ENCODE measurements at regions not wholly inside any gene's neighbourhood (a gene's known extent, or its start where the extent isn't known, plus 50 kb on each side); places are given as distances from the start of the nearest gene placed in this dataset.

DNA sequence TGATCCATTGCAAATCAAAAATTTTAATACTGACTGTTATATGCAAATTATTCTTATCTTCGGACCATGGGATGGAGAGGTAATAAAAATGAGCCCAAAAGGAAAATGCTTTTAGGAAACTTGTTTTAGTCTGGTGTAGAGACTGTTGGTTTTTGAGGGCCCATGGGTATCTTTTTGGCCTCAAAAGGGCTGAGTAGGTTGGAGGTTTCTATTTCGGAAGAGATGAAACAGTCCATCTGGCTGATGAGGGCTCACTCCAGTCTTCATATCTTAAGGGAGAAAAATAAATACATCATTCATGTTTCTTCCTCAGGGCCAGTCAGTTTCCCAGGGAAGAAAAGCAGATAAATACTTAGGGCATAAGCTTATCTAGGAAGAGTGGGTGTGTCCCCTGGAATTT, 290.7 kb downstream of the RMST start:
- H3K4me3 Mint-ChIP-seq, result no peak overlapping the region
- H3K9me3 Mint-ChIP-seq, result no peaks in the 10 kb centered on the region
- no peaks in the 10 kb centered on the region for H3K4me1 Mint-ChIP-seq
- no peak overlapping the region for H3K27ac Mint-ChIP-seq
- no peaks in the 10 kb centered on the region for H3K36me3 Mint-ChIP-seq (ENCODE audit: low read depth)
- ATAC-seq (replicated peaks), result no peak
- H3K27me3 Mint-ChIP-seq, result peaks cover 4% of the 10 kb centered on the region

DNA sequence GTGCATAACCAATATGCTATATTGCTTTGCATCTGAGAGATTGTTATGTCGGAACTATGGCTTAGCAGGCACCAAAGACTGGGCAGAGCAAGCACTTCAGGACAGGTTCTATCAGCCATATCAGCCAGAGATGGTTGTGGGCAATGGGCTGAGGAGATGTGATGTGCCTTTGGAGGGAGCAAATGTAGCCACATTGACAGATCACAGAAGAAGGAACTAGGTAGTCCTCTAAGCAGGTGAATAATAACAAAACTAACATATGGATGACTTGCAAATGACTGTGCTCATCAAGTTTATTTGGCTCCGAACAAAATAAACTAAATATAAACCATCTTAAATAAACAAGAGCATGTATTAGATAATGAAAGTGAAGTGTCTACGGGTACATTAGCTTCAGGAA, 291.7 kb downstream of the RMST start:
- Mint-ChIP-seq H3K36me3 (ENCODE audit: low read depth) (no peaks in the 10 kb centered on the region), H3K27ac (no peak overlapping the region), H3K9me3 (no peaks in the 10 kb centered on the region), H3K4me1 (no peaks in the 10 kb centered on the region), H3K4me3 (no peak overlapping the region), H3K27me3 (peaks cover 4% of the 10 kb centered on the region)
- no peak for ATAC-seq (replicated peaks)

DNA sequence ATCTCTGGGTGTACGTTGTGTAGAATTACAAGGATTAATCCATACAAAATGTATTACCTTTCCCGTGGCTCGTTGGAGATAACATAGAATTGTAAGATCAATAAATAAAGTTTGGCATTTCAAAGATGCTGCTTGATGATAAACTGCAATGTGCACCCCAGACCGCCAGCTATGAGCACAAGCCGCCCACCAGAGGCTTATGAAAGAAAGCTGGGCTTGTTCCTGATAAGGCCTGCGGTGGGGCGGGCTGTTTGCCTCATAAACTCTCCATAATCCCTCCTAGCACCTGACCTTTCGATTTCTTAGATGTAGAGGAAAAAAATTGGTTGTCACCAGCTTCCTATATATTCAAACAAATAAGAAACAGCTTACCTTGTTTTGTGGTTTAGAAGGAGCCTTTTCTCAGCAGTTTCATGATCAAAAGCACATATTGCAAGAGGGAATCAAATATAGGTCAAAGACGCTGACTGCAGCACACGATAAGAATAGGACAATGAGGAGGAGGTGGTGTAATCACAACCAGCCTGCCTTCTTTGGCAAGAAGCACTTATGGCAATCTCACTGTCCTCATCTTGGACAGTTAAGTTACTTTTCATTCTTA, 293.6 kb downstream of the RMST start:
- Mint-ChIP-seq H3K4me1 (no peaks in the 10 kb centered on the region), H3K36me3 (ENCODE audit: low read depth) (no peaks in the 10 kb centered on the region), H3K9me3 (no peaks in the 10 kb centered on the region), H3K27me3 (peaks cover 4% of the 10 kb centered on the region), H3K4me3 (no peak overlapping the region), H3K27ac (no peak overlapping the region)
- ATAC-seq (replicated peaks), result no peak

DNA sequence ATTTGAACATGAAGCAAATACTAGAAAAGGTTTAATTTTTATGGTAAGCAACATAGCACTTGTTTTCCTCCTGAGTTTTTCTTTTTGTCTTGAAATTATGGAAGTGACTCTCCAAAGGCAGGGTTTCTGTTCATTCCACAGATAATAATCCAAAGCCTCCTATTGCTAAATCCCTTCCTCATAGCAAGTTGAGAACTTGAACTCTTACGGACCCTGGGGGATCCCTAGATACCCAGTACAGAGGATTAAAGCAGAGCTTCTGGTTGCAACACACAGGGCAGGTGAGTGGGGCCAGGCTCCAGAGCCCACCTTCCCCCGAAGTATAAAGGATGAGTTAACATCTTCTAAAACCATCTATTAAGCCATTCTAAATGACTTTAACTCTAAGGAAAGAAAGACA, 294.1 kb downstream of the RMST start:
- no peak overlapping the region for H3K4me3 Mint-ChIP-seq
- ATAC-seq (replicated peaks), result no peak
- no peaks in the 10 kb centered on the region for H3K36me3 Mint-ChIP-seq (ENCODE audit: low read depth)
- no peaks in the 10 kb centered on the region for H3K9me3 Mint-ChIP-seq
- H3K4me1 Mint-ChIP-seq, result no peaks in the 10 kb centered on the region
- no peak overlapping the region for H3K27ac Mint-ChIP-seq
- H3K27me3 Mint-ChIP-seq, result peaks cover 4% of the 10 kb centered on the region

DNA sequence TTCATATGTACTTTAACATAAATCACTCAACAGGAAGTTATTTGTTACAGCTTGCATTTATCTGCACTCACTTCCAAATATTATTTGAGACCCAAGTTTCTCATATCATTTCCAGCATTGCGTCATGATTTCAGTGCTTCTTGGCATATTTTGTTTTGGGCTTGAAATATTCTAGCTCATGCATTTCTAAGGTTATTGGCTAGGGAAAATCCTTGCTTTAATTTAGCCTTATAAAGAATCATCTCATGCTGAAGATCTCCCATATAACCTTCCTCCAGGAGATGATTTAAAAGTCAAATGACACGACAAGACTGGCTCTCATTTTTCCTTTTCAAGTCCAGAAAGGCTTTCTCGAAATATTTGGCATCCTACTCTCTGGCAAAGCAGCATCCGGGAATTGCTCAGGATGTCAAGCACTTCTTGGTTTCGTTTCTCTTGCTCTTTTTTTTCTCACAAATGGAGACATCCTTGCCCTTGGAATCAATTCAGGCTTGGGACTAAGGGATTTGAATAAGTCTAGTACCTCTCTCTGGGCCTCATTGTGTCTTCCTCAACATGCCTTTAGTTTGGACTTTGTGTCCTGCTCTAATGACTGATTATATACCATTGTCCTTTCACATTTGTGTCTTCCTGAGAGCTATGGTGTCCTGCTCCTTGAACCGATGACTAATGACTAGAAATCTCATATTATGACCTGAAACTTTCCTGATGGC, 295.0 kb downstream of the RMST start:
- no peaks in the 10 kb centered on the region for H3K4me1 Mint-ChIP-seq
- ATAC-seq (replicated peaks), result no peak
- H3K27ac Mint-ChIP-seq, result no peak overlapping the region
- H3K9me3 Mint-ChIP-seq, result peaks cover 6% of the 10 kb centered on the region
- no peaks in the 10 kb centered on the region for H3K36me3 Mint-ChIP-seq (ENCODE audit: low read depth)
- peaks cover 4% of the 10 kb centered on the region for H3K27me3 Mint-ChIP-seq
- H3K4me3 Mint-ChIP-seq, result no peak overlapping the region

DNA sequence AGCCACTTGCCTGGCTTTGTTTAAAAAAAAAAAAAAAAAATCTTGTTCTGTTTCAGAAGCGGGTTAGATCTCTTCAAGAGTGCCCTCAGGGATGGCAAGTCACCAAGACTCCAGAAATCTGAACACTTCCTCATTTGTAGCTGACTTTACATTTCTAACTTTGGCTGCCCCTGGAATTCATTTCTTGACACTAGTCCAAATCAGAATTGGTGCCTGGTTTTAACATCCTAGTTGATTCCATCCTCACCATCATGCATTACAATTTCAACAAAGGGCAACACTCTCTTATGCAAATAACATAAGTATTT, 295.5 kb downstream of the RMST start:
- H3K36me3 Mint-ChIP-seq (ENCODE audit: low read depth), result no peaks in the 10 kb centered on the region
- no peak for ATAC-seq (replicated peaks)
- H3K27ac Mint-ChIP-seq, result no peak overlapping the region

DNA sequence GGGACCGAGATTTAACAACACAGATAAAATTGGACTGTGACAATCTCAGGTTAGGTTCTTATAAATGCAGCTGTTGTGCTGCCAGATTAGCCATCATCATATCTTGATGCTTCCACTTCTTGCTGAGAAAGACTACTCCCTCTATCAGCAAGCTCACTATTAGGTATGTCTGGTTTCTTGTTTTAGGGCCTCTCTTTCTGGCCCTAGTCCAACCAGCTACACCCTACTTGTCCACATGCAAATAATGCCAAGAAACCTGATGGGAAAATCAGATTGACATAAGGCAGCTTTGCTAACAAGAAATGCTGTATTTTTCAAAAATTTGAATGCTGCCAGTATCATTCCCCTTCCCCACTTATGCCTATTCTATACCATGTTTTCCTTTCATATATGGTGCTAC, 296.0 kb downstream of the RMST start:
- no peak for ATAC-seq (replicated peaks)
- Mint-ChIP-seq H3K4me3 (no peak overlapping the region), H3K27ac (no peak overlapping the region), H3K4me1 (no peaks in the 10 kb centered on the region), H3K9me3 (peaks cover 10% of the 10 kb centered on the region), H3K36me3 (ENCODE audit: low read depth) (no peaks in the 10 kb centered on the region), H3K27me3 (peaks cover 4% of the 10 kb centered on the region)

More for the DNA sequence above, 295.5 kb downstream of the RMST start:
- Mint-ChIP-seq H3K27me3 (peaks cover 4% of the 10 kb centered on the region), H3K4me3 (no peak overlapping the region), H3K9me3 (peaks cover 8% of the 10 kb centered on the region), H3K4me1 (no peaks in the 10 kb centered on the region)

DNA sequence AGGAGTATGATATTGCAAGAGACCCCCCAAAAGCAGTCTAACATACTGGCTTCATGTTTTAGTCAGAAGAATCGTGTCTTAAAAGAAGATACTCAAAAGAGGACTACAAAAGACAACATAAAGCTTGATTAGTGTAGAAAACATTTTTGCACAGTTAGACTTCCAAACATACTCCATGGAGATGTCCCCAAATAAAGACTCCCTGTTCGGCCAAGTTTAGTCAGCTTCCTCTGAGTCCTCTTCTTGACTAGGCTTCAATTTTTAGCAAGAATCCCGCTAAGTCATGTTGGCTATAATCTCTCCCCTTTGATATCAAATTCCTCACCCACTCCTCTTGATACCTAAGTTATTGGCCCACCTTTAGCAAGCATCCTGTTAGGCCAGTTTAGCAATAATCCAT, 298.0 kb downstream of the RMST start:
- Mint-ChIP-seq H3K4me3 (no peak overlapping the region), H3K9me3 (peaks cover 10% of the 10 kb centered on the region), H3K4me1 (no peaks in the 10 kb centered on the region), H3K36me3 (ENCODE audit: low read depth) (no peaks in the 10 kb centered on the region), H3K27ac (no peak overlapping the region), H3K27me3 (peaks cover 4% of the 10 kb centered on the region)
- ATAC-seq (replicated peaks), result no peak

DNA sequence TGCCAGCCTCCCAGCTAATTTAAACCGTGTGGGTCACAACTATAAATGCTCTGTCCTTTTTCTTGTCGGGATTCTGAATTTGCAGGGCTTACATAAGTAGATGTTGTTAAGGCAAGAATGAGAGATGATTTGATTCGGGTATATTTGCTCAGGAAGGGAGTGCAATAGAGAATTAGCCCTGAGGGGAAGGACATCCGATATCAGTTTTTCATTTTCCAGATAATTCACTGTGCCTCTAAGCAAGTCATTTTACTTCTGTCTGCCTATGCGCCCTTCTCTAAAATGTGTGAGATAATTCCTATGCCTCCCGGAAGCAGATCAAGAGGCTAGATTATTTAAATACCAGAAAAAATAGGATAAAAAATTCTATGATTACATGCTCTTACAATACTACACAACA, 300.5 kb downstream of the RMST start:
- H3K4me1 Mint-ChIP-seq, result no peaks in the 10 kb centered on the region
- no peaks in the 10 kb centered on the region for H3K27me3 Mint-ChIP-seq
- ATAC-seq (replicated peaks), result no peak
- no peak overlapping the region for H3K4me3 Mint-ChIP-seq
- H3K36me3 Mint-ChIP-seq (ENCODE audit: low read depth), result no peaks in the 10 kb centered on the region
- H3K9me3 Mint-ChIP-seq, result peaks cover 10% of the 10 kb centered on the region
- no peak overlapping the region for H3K27ac Mint-ChIP-seq

DNA sequence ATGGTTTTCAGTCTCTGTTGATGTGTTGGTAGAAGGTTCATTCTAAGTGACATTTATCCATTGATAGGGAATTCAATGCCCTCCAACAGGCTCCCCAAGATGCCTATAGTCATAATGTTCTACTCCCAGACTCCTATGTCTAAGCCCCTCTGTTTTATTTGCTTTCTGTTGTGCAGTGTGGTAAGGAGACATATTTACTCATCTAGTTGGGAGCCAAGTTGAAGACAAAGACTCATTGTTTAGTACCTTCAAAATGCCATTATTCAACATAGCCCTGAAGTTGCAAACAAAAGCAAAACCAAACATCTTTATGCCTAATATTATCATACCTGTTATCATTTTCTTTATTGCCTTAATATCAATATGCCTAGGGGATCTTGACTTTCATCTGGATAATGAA, 302.1 kb downstream of the RMST start:
- Mint-ChIP-seq H3K4me3 (no peak overlapping the region), H3K9me3 (peaks cover 10% of the 10 kb centered on the region), H3K36me3 (ENCODE audit: low read depth) (no peaks in the 10 kb centered on the region), H3K27me3 (no peaks in the 10 kb centered on the region), H3K27ac (no peak overlapping the region), H3K4me1 (no peaks in the 10 kb centered on the region)
- no peak for ATAC-seq (replicated peaks)

DNA sequence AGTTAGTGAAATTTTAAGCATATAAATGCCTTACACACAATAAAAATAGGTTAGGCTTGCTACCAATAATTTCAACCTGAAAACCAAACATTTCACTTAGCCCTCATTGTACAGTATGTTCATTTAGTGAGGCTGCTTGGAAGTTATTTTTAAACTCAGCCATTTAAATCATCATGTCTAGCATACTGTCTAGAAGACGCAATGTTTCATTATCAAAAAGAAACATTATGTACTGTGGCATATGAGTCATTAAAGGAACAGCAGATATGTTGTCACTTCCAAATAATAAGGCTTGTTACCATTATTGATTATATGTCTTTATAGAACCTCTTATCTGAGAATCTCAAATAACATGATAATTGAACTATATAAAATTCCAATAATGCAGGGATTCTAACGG, 304.7 kb downstream of the RMST start:
- H3K36me3 Mint-ChIP-seq (ENCODE audit: low read depth), result no peaks in the 10 kb centered on the region
- no peak overlapping the region for H3K4me3 Mint-ChIP-seq
- peaks cover 6% of the 10 kb centered on the region for H3K9me3 Mint-ChIP-seq
- H3K4me1 Mint-ChIP-seq, result no peaks in the 10 kb centered on the region
- no peak overlapping the region for H3K27ac Mint-ChIP-seq
- ATAC-seq (replicated peaks), result no peak
- H3K27me3 Mint-ChIP-seq, result no peaks in the 10 kb centered on the region

DNA sequence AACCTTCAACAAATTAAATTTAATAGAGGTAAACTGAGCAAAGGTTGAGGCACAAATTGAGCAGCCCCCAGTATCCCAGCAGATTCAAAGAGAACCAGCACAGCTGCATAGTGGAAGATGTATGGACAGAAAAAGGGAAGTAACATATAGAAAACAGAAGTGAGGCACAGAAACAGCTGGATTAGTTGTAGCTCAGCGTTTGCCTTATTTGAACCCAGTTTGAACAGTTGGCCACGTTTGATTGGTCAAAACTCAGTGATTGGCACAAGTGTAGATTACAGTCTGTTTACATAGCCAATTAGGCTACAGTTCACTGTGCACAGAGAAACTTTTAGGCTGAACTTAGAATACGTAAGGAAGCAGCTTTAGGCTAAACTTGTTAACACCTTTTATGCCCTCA, 315.5 kb downstream of the RMST start:
- no peak overlapping the region for H3K4me3 Mint-ChIP-seq
- ATAC-seq (replicated peaks), result no peak
- no peaks in the 10 kb centered on the region for H3K36me3 Mint-ChIP-seq (ENCODE audit: low read depth)
- peaks cover 5% of the 10 kb centered on the region for H3K9me3 Mint-ChIP-seq
- no peaks in the 10 kb centered on the region for H3K4me1 Mint-ChIP-seq
- no peaks in the 10 kb centered on the region for H3K27me3 Mint-ChIP-seq
- H3K27ac Mint-ChIP-seq, result no peak overlapping the region

DNA sequence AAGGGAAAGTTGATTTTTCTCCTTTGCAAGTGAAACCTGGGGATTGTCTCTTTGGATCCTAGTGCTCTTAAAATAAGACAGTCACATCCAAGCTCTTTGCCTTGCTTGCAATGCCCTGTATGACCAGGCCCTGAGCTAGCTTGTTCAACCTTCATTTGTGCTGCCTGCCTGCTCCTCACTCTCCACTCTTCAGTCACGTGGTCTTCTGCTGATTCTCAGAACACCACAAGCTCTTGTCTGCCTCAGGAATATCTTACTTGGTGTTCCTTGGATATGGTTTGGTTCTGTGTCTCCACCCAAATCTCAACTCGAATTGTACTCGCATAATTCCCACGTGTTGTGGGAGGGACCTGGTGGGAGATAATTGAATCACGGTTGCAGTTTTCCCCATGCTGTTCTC, 318.7 kb downstream of the RMST start:
- Mint-ChIP-seq H3K4me3 (no peak overlapping the region), H3K9me3 (peaks cover 5% of the 10 kb centered on the region), H3K27ac (no peak overlapping the region), H3K36me3 (ENCODE audit: low read depth) (no peaks in the 10 kb centered on the region), H3K27me3 (no peaks in the 10 kb centered on the region), H3K4me1 (no peaks in the 10 kb centered on the region)
- ATAC-seq (replicated peaks), result no peak

DNA sequence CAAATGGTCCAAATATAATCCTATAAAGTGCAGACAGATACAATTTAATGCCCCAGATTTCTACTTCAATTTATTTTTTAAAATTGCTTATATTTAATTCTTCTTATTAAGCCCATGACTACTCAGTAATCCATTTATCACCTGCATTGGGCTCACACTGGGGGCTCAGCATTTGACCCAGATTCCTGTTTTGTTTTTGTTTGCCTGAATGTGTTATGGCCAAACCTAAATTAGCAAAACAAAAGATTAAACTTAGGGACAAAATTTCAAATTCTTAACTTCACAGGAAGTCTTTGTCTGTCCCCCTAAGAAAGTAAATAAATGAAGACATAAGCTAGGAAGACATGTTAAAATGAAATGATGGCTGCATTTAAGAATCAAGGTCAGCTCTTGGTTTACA, 322.3 kb downstream of the RMST start:
- H3K4me3 Mint-ChIP-seq, result no peak overlapping the region
- no peak for ATAC-seq (replicated peaks)
- no peak overlapping the region for H3K27ac Mint-ChIP-seq
- no peaks in the 10 kb centered on the region for H3K27me3 Mint-ChIP-seq
- H3K36me3 Mint-ChIP-seq (ENCODE audit: low read depth), result no peaks in the 10 kb centered on the region
- H3K9me3 Mint-ChIP-seq, result no peaks in the 10 kb centered on the region
- H3K4me1 Mint-ChIP-seq, result no peaks in the 10 kb centered on the region

DNA sequence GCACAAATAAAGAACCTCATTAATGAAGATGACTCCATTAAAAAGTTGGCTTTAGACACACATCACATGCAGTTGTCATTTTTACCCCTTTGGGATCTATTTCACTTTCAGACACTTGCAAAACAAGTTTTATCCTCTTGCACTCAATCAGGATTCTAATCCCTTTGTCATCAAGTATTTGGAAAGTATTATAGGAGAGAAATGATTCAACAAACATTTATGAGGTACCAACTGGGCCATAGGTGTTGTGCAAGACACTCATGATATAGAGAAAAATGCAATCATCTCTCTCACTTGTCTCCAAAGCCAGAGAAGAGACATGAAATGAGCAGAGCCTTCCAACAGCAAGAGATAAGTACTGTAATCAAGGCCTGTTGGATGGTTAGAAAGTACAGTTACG, 327.7 kb downstream of the RMST start:
- no peaks in the 10 kb centered on the region for H3K27me3 Mint-ChIP-seq
- no peak overlapping the region for H3K4me3 Mint-ChIP-seq
- peaks cover 9% of the 10 kb centered on the region for H3K9me3 Mint-ChIP-seq
- H3K27ac Mint-ChIP-seq, result no peak overlapping the region
- H3K36me3 Mint-ChIP-seq (ENCODE audit: low read depth), result no peaks in the 10 kb centered on the region
- no peaks in the 10 kb centered on the region for H3K4me1 Mint-ChIP-seq
- no peak for ATAC-seq (replicated peaks)

DNA sequence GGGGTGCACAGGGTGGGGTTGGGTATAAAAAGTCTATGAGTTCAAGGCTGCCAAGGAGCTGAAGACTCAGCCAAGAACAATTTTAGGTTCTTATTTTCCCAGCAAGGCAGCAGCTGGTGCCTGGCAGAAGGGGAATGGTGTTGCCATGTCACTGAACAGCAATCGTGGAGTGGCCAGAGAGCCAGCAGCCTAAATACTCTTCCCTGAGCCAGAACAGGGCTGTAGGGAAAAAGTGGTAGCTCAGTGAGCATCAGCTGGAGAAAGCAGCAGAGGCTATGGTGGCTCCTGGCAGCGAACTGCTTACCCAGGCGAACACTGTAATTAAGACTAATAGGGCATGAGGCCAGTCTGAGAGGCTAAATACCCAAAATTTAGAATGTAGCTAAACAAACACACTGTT, 334.9 kb downstream of the RMST start:
- no peak for ATAC-seq (replicated peaks)
- Mint-ChIP-seq H3K27ac (no peak overlapping the region), H3K27me3 (peaks cover 4% of the 10 kb centered on the region), H3K36me3 (ENCODE audit: low read depth) (no peaks in the 10 kb centered on the region), H3K9me3 (peaks cover 10% of the 10 kb centered on the region), H3K4me1 (no peaks in the 10 kb centered on the region), H3K4me3 (no peak overlapping the region)

Measured in activated T-helper 17 cell treated with anti-CD3 and anti-CD28 coated beads, Interleukin-2, amount 50 U/mL, for 72 hours (primary cell).